ENCODE measurements at regions not wholly inside any gene's neighbourhood (a gene's known extent, or its start where the extent isn't known, plus 50 kb on each side); places are given as distances from the start of the nearest gene placed in this dataset.

DNA sequence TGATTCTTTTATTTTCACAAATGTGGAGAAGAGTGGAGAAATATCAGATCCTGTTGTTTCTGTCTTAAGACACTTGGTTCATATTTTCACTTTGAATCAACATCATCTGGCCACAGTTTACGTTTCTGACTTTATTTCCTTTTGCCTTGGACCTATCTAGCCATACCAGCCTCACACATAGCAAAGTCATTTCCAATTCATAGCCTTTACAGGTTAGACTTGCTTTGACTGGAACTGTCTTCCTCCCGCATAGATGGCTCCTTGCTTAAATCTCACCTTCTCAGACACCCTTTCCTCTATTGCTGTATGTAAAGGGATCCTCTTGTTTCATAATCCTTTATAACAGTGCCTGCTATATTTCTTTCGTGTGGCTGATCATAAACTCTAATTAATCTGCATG is 297.8 kb downstream of the SH3GL2 start:
- Histone ChIP-seq H3K4me2 (replicated peaks; ENCODE audit: low read depth, low read length, poor library complexity, severe bottlenecking) (no peak overlapping the region), H2AFZ (ENCODE audit: insufficient read depth, low read depth, low read length, poor library complexity, severe bottlenecking) (no peak overlapping the region), H3K9ac (ENCODE audit: low read length) (no peak overlapping the region), H4K20me1 (ENCODE audit: control insufficient read depth, insufficient read depth, low read length, poor library complexity, severe bottlenecking) (no peaks in the 10 kb centered on the region), H3K4me1 (ENCODE audit: control insufficient read depth in 2 of 2, insufficient read depth in 2 of 2, low read length in 2 of 2) (no peaks in the 10 kb centered on the region), H3K79me2 (ENCODE audit: control insufficient read depth, insufficient read depth, low read length) (no peaks in the 10 kb centered on the region), H3K36me3 (replicated peaks in 1 of 2; ENCODE audit: control extremely low read depth in 1 of 2, control insufficient read depth in 1 of 2, extremely low read depth in 1 of 2, insufficient read depth in 2 of 2, low read length in 1 of 2) (no peaks in the 10 kb centered on the region), H3K9me3 (ENCODE audit: control extremely low read depth in 1 of 3, control insufficient read depth in 2 of 3, insufficient read depth in 1 of 3, low read length in 2 of 3) (no peaks in the 10 kb centered on the region), H3K27me3 (replicated peaks in 1 of 4; ENCODE audit: control extremely low read depth in 1 of 4, control insufficient read depth in 3 of 4, insufficient read depth in 4 of 4, low read length in 3 of 4) (no peaks in the 10 kb centered on the region), H3K4me3 (ENCODE audit: control extremely low read depth in 1 of 5, extremely low read depth in 1 of 5, insufficient read depth in 1 of 5, low read depth in 2 of 5, low read length in 4 of 5) (no peak overlapping the region), H3K27ac (ENCODE audit: low read length in 2 of 2) (no peak overlapping the region)
- no peaks in the 10 kb centered on the region for H3K27me3 Mint-ChIP-seq
- TF ChIP-seq EZH2 (IDR thresholded peaks at IDR 0.05; ENCODE audit: borderline replicate concordance, insufficient read depth, low read depth, low read length, poor library complexity, severe bottlenecking) = no peak
- TF ChIP-seq, protein P1, sequence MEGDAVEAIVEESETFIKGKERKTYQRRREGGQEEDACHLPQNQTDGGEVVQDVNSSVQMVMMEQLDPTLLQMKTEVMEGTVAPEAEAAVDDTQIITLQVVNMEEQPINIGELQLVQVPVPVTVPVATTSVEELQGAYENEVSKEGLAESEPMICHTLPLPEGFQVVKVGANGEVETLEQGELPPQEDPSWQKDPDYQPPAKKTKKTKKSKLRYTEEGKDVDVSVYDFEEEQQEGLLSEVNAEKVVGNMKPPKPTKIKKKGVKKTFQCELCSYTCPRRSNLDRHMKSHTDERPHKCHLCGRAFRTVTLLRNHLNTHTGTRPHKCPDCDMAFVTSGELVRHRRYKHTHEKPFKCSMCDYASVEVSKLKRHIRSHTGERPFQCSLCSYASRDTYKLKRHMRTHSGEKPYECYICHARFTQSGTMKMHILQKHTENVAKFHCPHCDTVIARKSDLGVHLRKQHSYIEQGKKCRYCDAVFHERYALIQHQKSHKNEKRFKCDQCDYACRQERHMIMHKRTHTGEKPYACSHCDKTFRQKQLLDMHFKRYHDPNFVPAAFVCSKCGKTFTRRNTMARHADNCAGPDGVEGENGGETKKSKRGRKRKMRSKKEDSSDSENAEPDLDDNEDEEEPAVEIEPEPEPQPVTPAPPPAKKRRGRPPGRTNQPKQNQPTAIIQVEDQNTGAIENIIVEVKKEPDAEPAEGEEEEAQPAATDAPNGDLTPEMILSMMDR (IDR thresholded peaks at IDR 0.05) = no peak
- intact Hi-C loops (cut with micrococcal nuclease) = no loop called here
- H3K4me3 Mint-ChIP-seq = no peak overlapping the region
- WGBS (ENCODE audit: insufficient coverage) = 14% methylated on average over 1 of the region's 3 CpGs
- CTCF ChIA-PET = no interaction called here
- ATAC-seq (ENCODE audit: low read depth) (no peak), DNase-seq (no peak)
- POLR2A ChIA-PET = no interaction called here
- H3K9me3 Mint-ChIP-seq (ENCODE audit: insufficient read depth) = no peaks in the 10 kb centered on the region
- no peaks in the 10 kb centered on the region for H3K4me1 Mint-ChIP-seq
- no peak overlapping the region for H3K27ac Mint-ChIP-seq

DNA sequence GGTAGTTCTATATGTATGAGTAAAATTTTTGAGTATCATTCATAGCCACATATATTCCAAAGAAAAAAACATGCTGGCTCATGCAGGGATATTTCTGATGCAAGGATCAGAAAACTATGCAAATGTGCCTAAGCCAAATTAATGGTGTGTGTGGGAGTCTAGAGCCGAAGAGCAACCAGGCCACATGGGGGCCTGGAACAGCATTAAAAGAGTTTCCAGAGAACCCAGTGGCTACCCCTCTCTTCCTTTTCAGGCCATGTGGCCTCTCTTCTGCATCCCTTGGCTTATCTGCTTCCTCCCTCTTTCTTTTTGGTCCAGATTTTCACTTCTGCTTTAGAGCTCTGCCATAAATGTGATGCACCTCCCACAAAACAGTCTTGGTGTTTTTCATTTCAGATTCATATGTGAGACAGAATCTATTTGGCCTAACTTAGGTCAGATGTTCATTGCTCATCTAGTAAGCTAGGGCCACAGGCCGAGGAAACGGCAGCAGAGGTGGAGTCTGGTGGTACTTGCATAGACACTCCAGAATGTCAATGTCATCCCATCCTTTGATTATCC is 300.0 kb downstream of the SH3GL2 start:
- WGBS (ENCODE audit: insufficient coverage) = 61% methylated on average over 3 of the region's 3 CpGs
- Mint-ChIP-seq H3K4me1 (no peaks in the 10 kb centered on the region), H3K9me3 (ENCODE audit: insufficient read depth) (no peaks in the 10 kb centered on the region), H3K27ac (no peak overlapping the region), H3K27me3 (no peaks in the 10 kb centered on the region), H3K4me3 (no peak overlapping the region)
- TF ChIP-seq, protein P1 (IDR thresholded peaks at IDR 0.05) = no peak
- no peak for TF ChIP-seq EZH2 (IDR thresholded peaks at IDR 0.05; ENCODE audit: borderline replicate concordance, insufficient read depth, low read depth, low read length, poor library complexity, severe bottlenecking)
- Histone ChIP-seq H3K4me1 (ENCODE audit: control insufficient read depth in 2 of 2, insufficient read depth in 2 of 2, low read length in 2 of 2) (no peaks in the 10 kb centered on the region), H4K20me1 (ENCODE audit: control insufficient read depth, insufficient read depth, low read length, poor library complexity, severe bottlenecking) (no peaks in the 10 kb centered on the region), H3K27ac (ENCODE audit: low read length in 2 of 2) (no peak overlapping the region), H3K79me2 (ENCODE audit: control insufficient read depth, insufficient read depth, low read length) (no peaks in the 10 kb centered on the region), H2AFZ (ENCODE audit: insufficient read depth, low read depth, low read length, poor library complexity, severe bottlenecking) (no peak overlapping the region), H3K9me3 (ENCODE audit: control extremely low read depth in 1 of 3, control insufficient read depth in 2 of 3, insufficient read depth in 1 of 3, low read length in 2 of 3) (no peaks in the 10 kb centered on the region), H3K4me2 (replicated peaks; ENCODE audit: low read depth, low read length, poor library complexity, severe bottlenecking) (no peak overlapping the region), H3K36me3 (replicated peaks in 1 of 2; ENCODE audit: control extremely low read depth in 1 of 2, control insufficient read depth in 1 of 2, extremely low read depth in 1 of 2, insufficient read depth in 2 of 2, low read length in 1 of 2) (no peaks in the 10 kb centered on the region), H3K9ac (ENCODE audit: low read length) (no peak overlapping the region), H3K4me3 (ENCODE audit: control extremely low read depth in 1 of 5, extremely low read depth in 1 of 5, insufficient read depth in 1 of 5, low read depth in 2 of 5, low read length in 4 of 5) (no peak overlapping the region), H3K27me3 (replicated peaks in 1 of 4; ENCODE audit: control extremely low read depth in 1 of 4, control insufficient read depth in 3 of 4, insufficient read depth in 4 of 4, low read length in 3 of 4) (no peaks in the 10 kb centered on the region)
- intact Hi-C loops (cut with micrococcal nuclease) = no loop called here
- ChIA-PET CTCF (no interaction called here), POLR2A (no interaction called here)
- ATAC-seq (ENCODE audit: low read depth) (no peak), DNase-seq (no peak)

Data from B cell (primary cell).